ENCODE measurements at regions not wholly inside any gene's neighbourhood (a gene's known extent, or its start where the extent isn't known, plus 50 kb on each side); places are given as distances from the start of the nearest gene placed in this dataset.

- ATAC-seq (no peak), DNase-seq (ENCODE audit: low spot score) (no peak)
- Mint-ChIP-seq H3K4me1 (no peaks in the 10 kb centered on the region), H3K4me3 (no peak overlapping the region), H3K9me3 (peaks cover 14% of the 10 kb centered on the region), H3K27me3 (ENCODE audit: insufficient read depth, low read depth, poor library complexity) (peaks cover 2% of the 10 kb centered on the region), H3K27ac (no peak overlapping the region), H3K36me3 (ENCODE audit: low read depth) (peaks cover 4% of the 10 kb centered on the region; the same call in 2 of the 3 replicates)
- Histone ChIP-seq H3K27ac (ENCODE audit: low read depth) (no peak overlapping the region), H3K9me2 (ENCODE audit: insufficient read depth) (no peaks in the 10 kb centered on the region), H3K79me2 (replicated peaks; ENCODE audit: insufficient read depth) (no peaks in the 10 kb centered on the region), H3K4me2 (no peak overlapping the region), H3K4me1 (ENCODE audit: insufficient read depth) (no peaks in the 10 kb centered on the region), H3K27me3 (ENCODE audit: insufficient read depth) (no peaks in the 10 kb centered on the region), H3K36me3 (ENCODE audit: insufficient read depth) (no peaks in the 10 kb centered on the region), H3F3A (replicated peaks; ENCODE audit: low read depth) (no peaks in the 10 kb centered on the region), H2AFZ (no peak overlapping the region), H4K20me1 (replicated peaks; ENCODE audit: insufficient read depth) (no peaks in the 10 kb centered on the region), H3K4me3 (no peak overlapping the region)
- no peak for TF ChIP-seq JUNB (IDR thresholded peaks at IDR 0.05; ENCODE audit: unreplicated experiment)
- TF ChIP-seq NANOG (IDR thresholded peaks at IDR 0.05; ENCODE audit: borderline replicate concordance) = no peak
- TF ChIP-seq ZNF331 (CRISPR knock-in tag; IDR thresholded peaks at IDR 0.05; ENCODE audit: low read depth) = no peak
- TF ChIP-seq EZH2phosphoT487 (IDR thresholded peaks at IDR 0.05; ENCODE audit: unreplicated experiment) = no peak
- TF ChIP-seq, protein P1, sequence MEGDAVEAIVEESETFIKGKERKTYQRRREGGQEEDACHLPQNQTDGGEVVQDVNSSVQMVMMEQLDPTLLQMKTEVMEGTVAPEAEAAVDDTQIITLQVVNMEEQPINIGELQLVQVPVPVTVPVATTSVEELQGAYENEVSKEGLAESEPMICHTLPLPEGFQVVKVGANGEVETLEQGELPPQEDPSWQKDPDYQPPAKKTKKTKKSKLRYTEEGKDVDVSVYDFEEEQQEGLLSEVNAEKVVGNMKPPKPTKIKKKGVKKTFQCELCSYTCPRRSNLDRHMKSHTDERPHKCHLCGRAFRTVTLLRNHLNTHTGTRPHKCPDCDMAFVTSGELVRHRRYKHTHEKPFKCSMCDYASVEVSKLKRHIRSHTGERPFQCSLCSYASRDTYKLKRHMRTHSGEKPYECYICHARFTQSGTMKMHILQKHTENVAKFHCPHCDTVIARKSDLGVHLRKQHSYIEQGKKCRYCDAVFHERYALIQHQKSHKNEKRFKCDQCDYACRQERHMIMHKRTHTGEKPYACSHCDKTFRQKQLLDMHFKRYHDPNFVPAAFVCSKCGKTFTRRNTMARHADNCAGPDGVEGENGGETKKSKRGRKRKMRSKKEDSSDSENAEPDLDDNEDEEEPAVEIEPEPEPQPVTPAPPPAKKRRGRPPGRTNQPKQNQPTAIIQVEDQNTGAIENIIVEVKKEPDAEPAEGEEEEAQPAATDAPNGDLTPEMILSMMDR (conservative IDR thresholded peaks at IDR 0.05; ENCODE audit: low read depth in 2 of 2) = no peak
- TF ChIP-seq, protein P2, sequence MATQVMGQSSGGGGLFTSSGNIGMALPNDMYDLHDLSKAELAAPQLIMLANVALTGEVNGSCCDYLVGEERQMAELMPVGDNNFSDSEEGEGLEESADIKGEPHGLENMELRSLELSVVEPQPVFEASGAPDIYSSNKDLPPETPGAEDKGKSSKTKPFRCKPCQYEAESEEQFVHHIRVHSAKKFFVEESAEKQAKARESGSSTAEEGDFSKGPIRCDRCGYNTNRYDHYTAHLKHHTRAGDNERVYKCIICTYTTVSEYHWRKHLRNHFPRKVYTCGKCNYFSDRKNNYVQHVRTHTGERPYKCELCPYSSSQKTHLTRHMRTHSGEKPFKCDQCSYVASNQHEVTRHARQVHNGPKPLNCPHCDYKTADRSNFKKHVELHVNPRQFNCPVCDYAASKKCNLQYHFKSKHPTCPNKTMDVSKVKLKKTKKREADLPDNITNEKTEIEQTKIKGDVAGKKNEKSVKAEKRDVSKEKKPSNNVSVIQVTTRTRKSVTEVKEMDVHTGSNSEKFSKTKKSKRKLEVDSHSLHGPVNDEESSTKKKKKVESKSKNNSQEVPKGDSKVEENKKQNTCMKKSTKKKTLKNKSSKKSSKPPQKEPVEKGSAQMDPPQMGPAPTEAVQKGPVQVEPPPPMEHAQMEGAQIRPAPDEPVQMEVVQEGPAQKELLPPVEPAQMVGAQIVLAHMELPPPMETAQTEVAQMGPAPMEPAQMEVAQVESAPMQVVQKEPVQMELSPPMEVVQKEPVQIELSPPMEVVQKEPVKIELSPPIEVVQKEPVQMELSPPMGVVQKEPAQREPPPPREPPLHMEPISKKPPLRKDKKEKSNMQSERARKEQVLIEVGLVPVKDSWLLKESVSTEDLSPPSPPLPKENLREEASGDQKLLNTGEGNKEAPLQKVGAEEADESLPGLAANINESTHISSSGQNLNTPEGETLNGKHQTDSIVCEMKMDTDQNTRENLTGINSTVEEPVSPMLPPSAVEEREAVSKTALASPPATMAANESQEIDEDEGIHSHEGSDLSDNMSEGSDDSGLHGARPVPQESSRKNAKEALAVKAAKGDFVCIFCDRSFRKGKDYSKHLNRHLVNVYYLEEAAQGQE (IDR thresholded peaks at IDR 0.05; ENCODE audit: unreplicated experiment) = no peak
- TF ChIP-seq ZNF462 (CRISPR knock-in tag; IDR thresholded peaks at IDR 0.05) = no peak
- no peak for TF ChIP-seq ETS1 (IDR thresholded peaks at IDR 0.05)
- TF ChIP-seq ZNF114 (CRISPR knock-in tag; IDR thresholded peaks at IDR 0.05) = no peak
- TF ChIP-seq EZH2 (IDR thresholded peaks at IDR 0.05; ENCODE audit: low read depth, unreplicated experiment) = no peak
Observed at GRCh38 chr5:28603869-28604268, 1565.5 kb upstream of the CDH9 start.

All from GM23338 (cell line).